Astrocyte (in vitro differentiated cells and primary cell): ENCODE measurements at regions not wholly inside any gene's neighbourhood (a gene's known extent, or its start where the extent isn't known, plus 50 kb on each side); places are given as distances from the start of the nearest gene placed in this dataset.

ENCODE experiments used
- EZH2 ChIP-seq: IDR thresholded peaks from 2 replicates; pipeline ENCODE4 v1.6.1; 2012; ENCODE audit warnings: mild to moderate bottlenecking, low read length, inconsistent platforms; ENCODE audit not compliant: insufficient read depth
- TF ChIP-seq, protein P1 (sequence below): IDR thresholded peaks from 2 replicates; pipeline ENCODE4 v1.5.1; 2011; ENCODE audit warnings: low read depth, mild to moderate bottlenecking, inconsistent platforms, low read length, moderate library complexity; ENCODE audit not compliant: insufficient read depth

DNA sequence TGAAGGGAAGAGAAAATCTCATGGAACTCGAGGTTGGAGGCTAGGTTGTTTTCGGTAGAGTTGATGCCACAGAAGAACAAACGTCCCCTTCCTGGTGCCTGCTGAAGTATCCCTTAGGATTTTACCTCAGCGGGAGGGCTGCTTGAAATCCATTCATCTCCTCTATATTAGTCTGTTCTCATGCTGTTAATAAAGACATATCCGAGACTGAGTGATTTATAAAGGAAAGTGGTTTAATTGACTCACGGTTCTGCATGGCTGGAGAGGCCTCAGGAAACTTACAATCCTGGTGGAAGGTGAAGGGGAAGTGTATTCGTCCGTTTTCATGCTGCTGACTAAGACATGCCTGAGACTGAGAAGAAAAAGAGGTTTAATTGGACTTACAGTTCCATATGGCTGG is 413.5 kb downstream of the NPHP4 start:
- TF ChIP-seq EZH2: no peak
- TF ChIP-seq, protein P1, sequence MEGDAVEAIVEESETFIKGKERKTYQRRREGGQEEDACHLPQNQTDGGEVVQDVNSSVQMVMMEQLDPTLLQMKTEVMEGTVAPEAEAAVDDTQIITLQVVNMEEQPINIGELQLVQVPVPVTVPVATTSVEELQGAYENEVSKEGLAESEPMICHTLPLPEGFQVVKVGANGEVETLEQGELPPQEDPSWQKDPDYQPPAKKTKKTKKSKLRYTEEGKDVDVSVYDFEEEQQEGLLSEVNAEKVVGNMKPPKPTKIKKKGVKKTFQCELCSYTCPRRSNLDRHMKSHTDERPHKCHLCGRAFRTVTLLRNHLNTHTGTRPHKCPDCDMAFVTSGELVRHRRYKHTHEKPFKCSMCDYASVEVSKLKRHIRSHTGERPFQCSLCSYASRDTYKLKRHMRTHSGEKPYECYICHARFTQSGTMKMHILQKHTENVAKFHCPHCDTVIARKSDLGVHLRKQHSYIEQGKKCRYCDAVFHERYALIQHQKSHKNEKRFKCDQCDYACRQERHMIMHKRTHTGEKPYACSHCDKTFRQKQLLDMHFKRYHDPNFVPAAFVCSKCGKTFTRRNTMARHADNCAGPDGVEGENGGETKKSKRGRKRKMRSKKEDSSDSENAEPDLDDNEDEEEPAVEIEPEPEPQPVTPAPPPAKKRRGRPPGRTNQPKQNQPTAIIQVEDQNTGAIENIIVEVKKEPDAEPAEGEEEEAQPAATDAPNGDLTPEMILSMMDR: no peak
